Parathyroid adenoma (tissue), 2 donors: ENCODE measurements at regions not wholly inside any gene's neighbourhood (a gene's known extent, or its start where the extent isn't known, plus 50 kb on each side); places are given as distances from the start of the nearest gene placed in this dataset.

ENCODE experiments used
- H2AFZ ChIP-seq: fragments of 300-600 bp; sonication (generic); one replicate; pipeline ENCODE4 v1.7.0; 2017; ENCODE audit warnings: antibody characterized with exemption, mild to moderate bottlenecking
- H3K27ac ChIP-seq: fragments of 300-600 bp; sonication (generic); one replicate; pipeline ENCODE4 v1.7.0; 2017
- H3K27me3 ChIP-seq: fragments of 300-600 bp; sonication (generic); one replicate; pipeline ENCODE4 v1.7.0; 2017; ENCODE audit warnings: low read length; ENCODE audit not compliant: control insufficient read depth, insufficient read depth
- H3K36me3 ChIP-seq: fragments of 300-600 bp; sonication (generic); one replicate; pipeline ENCODE4 v1.7.0; 2017; ENCODE audit warnings: low read length; ENCODE audit not compliant: control insufficient read depth, insufficient read depth
- H3K4me1 ChIP-seq: fragments of 300-600 bp; sonication (generic); one replicate; pipeline ENCODE4 v1.7.0; 2017; ENCODE audit warnings: control low read depth
- H3K4me2 ChIP-seq: fragments of 300-600 bp; sonication (generic); one replicate; pipeline ENCODE4 v1.7.0; 2017; ENCODE audit warnings: low read length
- H3K4me3 ChIP-seq: fragments of 300-600 bp; sonication (generic); one replicate; pipeline ENCODE4 v1.7.0; 2017; ENCODE audit warnings: low read depth, low read length
- H3K79me2 ChIP-seq: fragments of 300-600 bp; sonication (generic); one replicate; pipeline ENCODE4 v1.7.0; 2017; ENCODE audit warnings: control low read depth
- H3K9ac ChIP-seq: fragments of 300-600 bp; sonication (generic); one replicate; pipeline ENCODE4 v1.7.0; 2017; ENCODE audit warnings: mild to moderate bottlenecking
- H3K9me3 ChIP-seq: fragments of 300-600 bp; sonication (generic); one replicate; pipeline ENCODE4 v1.7.0; 2017; ENCODE audit warnings: low read length; ENCODE audit not compliant: control insufficient read depth
- CTCF ChIP-seq: fragments of 300-600 bp; sonication (generic); IDR thresholded peaks from one replicate; pipeline ENCODE4 v1.7.0; 2017; ENCODE audit warnings: antibody characterized with exemption, mild to moderate bottlenecking
- donor health status: primary hyperparathyroidism.

- Histone ChIP-seq H3K36me3 (no peaks in the 10 kb centered on the region), H3K4me2 (no peak overlapping the region), H2AFZ (no peak overlapping the region), H3K27ac (no peak overlapping the region), H3K27me3 (no peaks in the 10 kb centered on the region), H3K79me2 (no peaks in the 10 kb centered on the region), H3K9me3 (no peaks in the 10 kb centered on the region), H3K4me3 (no peak overlapping the region), H3K9ac (no peak overlapping the region), H3K4me1 (no peaks in the 10 kb centered on the region)
- no peak for TF ChIP-seq CTCF
These were observed 679.4 kb upstream of the ADGRL2 start for GRCh38 chr1:81121306-81121705.

GRCh38 chr1:81119319-81119718 lies 681.4 kb upstream of the ADGRL2 start:
- Histone ChIP-seq H3K36me3 (no peaks in the 10 kb centered on the region), H3K27me3 (no peaks in the 10 kb centered on the region), H3K4me3 (no peak overlapping the region), H3K9me3 (no peaks in the 10 kb centered on the region), H3K4me1 (no peaks in the 10 kb centered on the region), H3K9ac (no peak overlapping the region), H3K27ac (no peak overlapping the region), H2AFZ (no peak overlapping the region), H3K79me2 (no peaks in the 10 kb centered on the region), H3K4me2 (no peak overlapping the region)
- TF ChIP-seq CTCF: no peak

GRCh38 chr1:81118550-81118949 lies 682.2 kb upstream of the ADGRL2 start:
- Histone ChIP-seq H3K27ac (no peak overlapping the region), H3K79me2 (no peaks in the 10 kb centered on the region), H3K4me1 (no peaks in the 10 kb centered on the region), H3K4me2 (no peak overlapping the region), H3K27me3 (no peaks in the 10 kb centered on the region), H3K9me3 (no peaks in the 10 kb centered on the region), H3K36me3 (no peaks in the 10 kb centered on the region), H3K9ac (no peak overlapping the region), H2AFZ (no peak overlapping the region), H3K4me3 (no peak overlapping the region)
- no peak for TF ChIP-seq CTCF

- H3K4me2 ChIP-seq: no peak overlapping the region
- no peak overlapping the region for H2AFZ ChIP-seq
- H3K79me2 ChIP-seq: no peaks in the 10 kb centered on the region
- H3K27me3 ChIP-seq: no peaks in the 10 kb centered on the region
- no peaks in the 10 kb centered on the region for H3K36me3 ChIP-seq
- no peak overlapping the region for H3K27ac ChIP-seq
- no peak for TF ChIP-seq CTCF
- no peaks in the 10 kb centered on the region for H3K9me3 ChIP-seq
- no peak overlapping the region for H3K4me3 ChIP-seq
- H3K9ac ChIP-seq: no peak overlapping the region
- H3K4me1 ChIP-seq: no peaks in the 10 kb centered on the region
These were observed 685.3 kb upstream of the ADGRL2 start for GRCh38 chr1:81115422-81115821.

- H3K4me3 ChIP-seq: no peak overlapping the region
- no peaks in the 10 kb centered on the region for H3K9me3 ChIP-seq
- H3K27ac ChIP-seq: no peak overlapping the region
- H3K4me2 ChIP-seq: no peak overlapping the region
- no peak overlapping the region for H2AFZ ChIP-seq
- H3K79me2 ChIP-seq: no peaks in the 10 kb centered on the region
- H3K4me1 ChIP-seq: no peaks in the 10 kb centered on the region
- no peak for TF ChIP-seq CTCF
- no peaks in the 10 kb centered on the region for H3K27me3 ChIP-seq
- no peaks in the 10 kb centered on the region for H3K36me3 ChIP-seq
- no peak overlapping the region for H3K9ac ChIP-seq
These were observed 686.5 kb upstream of the ADGRL2 start for GRCh38 chr1:81114191-81114590.
